GM23248 (cell line): ENCODE measurements at regions not wholly inside any gene's neighbourhood (a gene's known extent, or its start where the extent isn't known, plus 50 kb on each side); places are given as distances from the start of the nearest gene placed in this dataset.

Source experiments
- EZH2 ChIP-seq: fragments of 200-600 bp; sonication (generic); IDR thresholded peaks from 2 replicates; pipeline ENCODE4 v1.6.1; 2018; ENCODE audit warnings: antibody characterized with exemption, mild to moderate bottlenecking; ENCODE audit not compliant: insufficient read depth, poor library complexity, severe bottlenecking
- EZH2phosphoT487 ChIP-seq: fragments of 200-600 bp; sonication (generic); IDR thresholded peaks from 2 replicates; pipeline ENCODE4 v1.6.1; 2018; ENCODE audit warnings: antibody characterized with exemption, moderate library complexity, mild to moderate bottlenecking, low read depth; ENCODE audit not compliant: insufficient read depth

GRCh38 chr20:55159230-55159629, 683.8 kb downstream of the DOK5 start:
- TF ChIP-seq EZH2phosphoT487 = no peak
- TF ChIP-seq EZH2 = no peak
